ENCODE measurements at regions not wholly inside any gene's neighbourhood (a gene's known extent, or its start where the extent isn't known, plus 50 kb on each side); places are given as distances from the start of the nearest gene placed in this dataset.
A peak's percentile ranks its signal among the peaks of the same experiment; 100 is the strongest.

DNA sequence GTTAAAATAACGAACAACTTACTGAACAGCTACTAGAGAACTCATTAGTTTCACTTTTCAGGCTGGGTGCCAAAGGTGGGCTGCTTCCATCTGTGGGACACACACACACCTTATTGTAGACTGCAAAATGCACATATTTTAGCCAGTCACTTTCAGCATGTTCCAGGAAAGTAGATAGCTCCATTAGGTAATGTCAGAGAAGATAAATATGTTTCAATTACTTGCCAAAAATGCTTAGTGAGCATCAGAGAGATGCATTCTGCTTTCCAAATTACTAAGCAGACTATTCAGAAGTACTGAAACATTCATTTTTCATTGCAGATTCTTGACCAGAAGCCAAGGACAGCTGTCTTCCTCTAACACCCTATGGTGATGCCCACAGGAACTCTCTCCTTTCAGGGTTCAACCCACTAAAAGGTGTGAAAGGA is 56.2 kb upstream of the APC start:
- TF ChIP-seq, protein P1, sequence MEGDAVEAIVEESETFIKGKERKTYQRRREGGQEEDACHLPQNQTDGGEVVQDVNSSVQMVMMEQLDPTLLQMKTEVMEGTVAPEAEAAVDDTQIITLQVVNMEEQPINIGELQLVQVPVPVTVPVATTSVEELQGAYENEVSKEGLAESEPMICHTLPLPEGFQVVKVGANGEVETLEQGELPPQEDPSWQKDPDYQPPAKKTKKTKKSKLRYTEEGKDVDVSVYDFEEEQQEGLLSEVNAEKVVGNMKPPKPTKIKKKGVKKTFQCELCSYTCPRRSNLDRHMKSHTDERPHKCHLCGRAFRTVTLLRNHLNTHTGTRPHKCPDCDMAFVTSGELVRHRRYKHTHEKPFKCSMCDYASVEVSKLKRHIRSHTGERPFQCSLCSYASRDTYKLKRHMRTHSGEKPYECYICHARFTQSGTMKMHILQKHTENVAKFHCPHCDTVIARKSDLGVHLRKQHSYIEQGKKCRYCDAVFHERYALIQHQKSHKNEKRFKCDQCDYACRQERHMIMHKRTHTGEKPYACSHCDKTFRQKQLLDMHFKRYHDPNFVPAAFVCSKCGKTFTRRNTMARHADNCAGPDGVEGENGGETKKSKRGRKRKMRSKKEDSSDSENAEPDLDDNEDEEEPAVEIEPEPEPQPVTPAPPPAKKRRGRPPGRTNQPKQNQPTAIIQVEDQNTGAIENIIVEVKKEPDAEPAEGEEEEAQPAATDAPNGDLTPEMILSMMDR (conservative IDR thresholded peaks at IDR 0.05; ENCODE audit: low read depth, low read length): no peak
- DNase-seq (ENCODE audit: low read depth): no peak
- no peak overlapping the region for H3K4me3 ChIP-seq (ENCODE audit: low read depth, low read length)

DNA sequence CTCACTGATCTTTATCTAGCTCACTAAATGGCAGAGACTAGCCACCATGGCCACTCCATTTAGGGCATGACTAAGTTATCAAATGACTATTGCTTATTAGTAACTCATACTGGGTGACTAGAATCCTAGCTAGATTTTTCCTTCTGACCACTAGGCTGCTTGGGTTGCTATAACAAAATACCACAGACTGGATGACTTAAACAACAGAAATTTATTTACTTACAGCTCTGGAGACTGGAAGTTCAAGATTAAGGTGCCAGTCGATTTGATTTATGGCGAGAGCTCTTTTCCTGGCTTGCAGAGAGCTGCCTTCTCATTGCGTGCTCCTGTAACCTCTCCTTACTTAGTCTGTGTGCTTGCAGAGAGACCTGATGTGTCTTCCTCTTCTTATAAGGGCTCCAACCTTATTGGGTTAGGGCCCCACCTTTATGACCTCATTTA is 55.0 kb upstream of the APC start:
- H3K4me3 ChIP-seq (ENCODE audit: low read depth, low read length): no peak overlapping the region
- DNase-seq (ENCODE audit: low read depth): no peak
- TF ChIP-seq, protein P1 (conservative IDR thresholded peaks at IDR 0.05; ENCODE audit: low read depth, low read length): no peak

DNA sequence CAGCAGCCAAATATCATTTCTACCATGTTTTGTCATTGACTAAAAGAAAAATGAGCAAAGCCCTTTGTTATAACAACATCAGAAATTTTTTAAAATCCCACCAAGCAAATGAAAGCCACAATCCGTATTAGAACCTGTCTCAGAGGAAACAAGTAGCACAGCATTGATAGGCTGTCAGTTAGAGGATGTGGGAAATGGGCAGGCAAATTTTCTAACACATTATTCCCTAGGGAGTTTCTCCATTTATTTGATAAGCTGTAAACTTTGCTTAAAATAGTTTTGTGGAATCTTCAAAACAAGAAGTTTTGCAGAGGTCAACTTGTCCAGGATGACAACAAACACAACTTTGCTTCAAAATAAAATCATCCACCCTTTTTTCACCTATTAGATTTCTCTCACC is 53.6 kb upstream of the APC start:
- DNase-seq (ENCODE audit: low read depth): no peak
- H3K4me3 ChIP-seq (ENCODE audit: low read depth, low read length): no peak overlapping the region
- TF ChIP-seq, protein P1 (conservative IDR thresholded peaks at IDR 0.05; ENCODE audit: low read depth, low read length): no peak

DNA sequence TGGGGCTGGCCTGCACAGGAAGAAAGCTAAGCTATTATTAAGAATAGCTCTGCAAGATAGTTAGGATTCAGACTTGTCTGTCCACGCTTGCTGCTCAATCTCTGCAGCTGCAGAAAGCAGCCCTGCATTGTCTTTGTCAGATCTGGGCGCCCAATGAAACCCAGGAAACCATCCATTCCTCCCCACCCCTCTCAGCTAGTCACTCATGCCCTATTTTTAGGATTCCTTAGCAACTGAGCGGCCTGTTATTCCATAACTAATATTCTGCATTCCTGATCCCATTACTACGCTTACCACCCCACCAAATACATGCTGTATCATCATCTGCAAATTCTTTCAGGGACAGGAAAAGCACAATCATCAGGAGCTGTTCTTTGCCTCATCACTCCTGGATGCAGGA is 52.9 kb upstream of the APC start:
- TF ChIP-seq, protein P1 (conservative IDR thresholded peaks at IDR 0.05; ENCODE audit: low read depth, low read length): no peak
- H3K4me3 ChIP-seq (ENCODE audit: low read depth, low read length): no peak overlapping the region
- peak; percentile 8 for DNase-seq (ENCODE audit: low read depth)

DNA sequence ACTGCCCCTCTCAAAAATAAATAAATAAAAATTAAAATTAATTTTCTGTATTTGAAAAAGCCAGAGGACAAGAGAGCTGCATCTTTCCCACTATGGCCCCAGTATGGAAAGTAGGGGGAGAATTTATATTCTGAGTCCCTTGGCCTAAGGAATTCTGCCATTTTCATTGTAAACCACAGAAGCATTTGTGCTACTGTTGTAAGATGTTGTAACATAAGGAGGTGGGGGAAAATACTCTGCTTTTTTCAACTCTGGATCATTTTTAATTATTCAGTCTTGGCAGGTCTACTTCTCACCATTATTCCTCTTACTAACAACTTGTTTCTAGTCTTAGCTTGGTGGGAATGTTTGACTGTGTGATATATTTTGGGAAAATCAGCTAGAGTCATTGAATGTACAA is 52.3 kb upstream of the APC start:
- DNase-seq (ENCODE audit: low read depth): no peak
- TF ChIP-seq, protein P1 (conservative IDR thresholded peaks at IDR 0.05; ENCODE audit: low read depth, low read length): no peak
- H3K4me3 ChIP-seq (ENCODE audit: low read depth, low read length): no peak overlapping the region

DNA sequence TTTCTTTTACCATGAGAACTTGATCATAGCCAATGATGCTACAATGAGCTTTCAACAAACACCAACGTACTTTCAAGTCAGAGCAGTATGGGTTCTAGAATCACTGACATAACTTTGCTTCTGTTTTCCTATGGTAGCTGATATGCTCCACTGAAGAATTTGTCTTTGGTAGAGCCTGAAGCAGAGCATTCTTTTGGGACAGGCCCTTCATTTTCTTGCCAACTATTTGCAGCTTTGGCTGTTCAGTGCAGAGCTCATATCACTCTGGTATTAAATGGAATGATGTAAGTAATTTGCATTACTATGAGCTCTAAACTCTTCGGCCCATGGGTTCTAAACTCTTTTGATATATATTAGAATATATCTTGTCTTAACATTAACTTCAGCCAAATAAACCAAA is 51.8 kb upstream of the APC start:
- H3K4me3 ChIP-seq (ENCODE audit: low read depth, low read length): no peak overlapping the region
- DNase-seq (ENCODE audit: low read depth): peak; percentile 25
- TF ChIP-seq, protein P1 (conservative IDR thresholded peaks at IDR 0.05; ENCODE audit: low read depth, low read length): no peak

DNA sequence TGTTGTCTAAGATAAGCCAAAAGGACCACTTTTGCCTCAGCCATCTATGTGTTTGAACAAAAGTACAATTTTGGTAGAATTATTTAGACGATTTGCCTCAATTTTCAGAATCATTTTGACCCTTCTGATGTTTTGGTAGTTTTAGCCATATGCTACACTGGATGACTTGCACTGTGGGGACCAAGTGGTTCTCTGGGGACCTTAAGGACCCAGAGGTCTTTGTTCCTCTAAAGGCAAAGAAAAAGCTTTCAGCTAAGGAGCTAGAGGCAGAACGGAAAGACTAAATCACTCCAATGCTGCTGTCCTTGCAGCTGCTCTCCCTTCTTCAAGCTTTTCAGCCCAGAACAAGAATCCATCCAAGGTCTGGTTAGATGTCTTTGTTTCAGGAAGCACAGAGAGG is 51.0 kb upstream of the APC start:
- DNase-seq (ENCODE audit: low read depth): no peak
- TF ChIP-seq, protein P1 (conservative IDR thresholded peaks at IDR 0.05; ENCODE audit: low read depth, low read length): no peak
- no peak overlapping the region for H3K4me3 ChIP-seq (ENCODE audit: low read depth, low read length)

All from choroid plexus epithelial cell (primary cell).